BJ (cell line): ENCODE measurements at regions not wholly inside any gene's neighbourhood (a gene's known extent, or its start where the extent isn't known, plus 50 kb on each side); places are given as distances from the start of the nearest gene placed in this dataset.

Source experiments
- CTCF ChIA-PET: fragments of 350-600 bp; formaldehyde crosslinking; extraction: SDS; loops from one replicate; lab custom pipeline; 2021; ENCODE audit warnings: antibody characterized with exemption, inconsistent platforms; lab: Yijun Ruan, JAX
- POLR2A ChIA-PET: fragments of 300-600 bp; sonication (Branson Sonifier 250); formaldehyde crosslinking; extraction: SDS; loops from one replicate; lab custom pipeline; 2021; ENCODE audit warnings: antibody characterized with exemption; lab: Charles Lee
- DNase-seq: peaks from one replicate; pipeline ENCODE4 v3.0.0-alpha.2; 2011; ENCODE audit warnings: low read depth
- H3K27me3 ChIP-seq: 2 replicates; pipeline ENCODE4 v1.6.0; 2011; ENCODE audit warnings: low read length; ENCODE audit not compliant: control insufficient read depth, insufficient read depth
- H3K36me3 ChIP-seq: 2 replicates; pipeline ENCODE4 v1.5.1; 2011; ENCODE audit warnings: low read length; ENCODE audit not compliant: control insufficient read depth, insufficient read depth
- H3K4me3 ChIP-seq: 2 replicates; pipeline ENCODE4 v1.5.1; 2011; ENCODE audit warnings: low read depth, mild to moderate bottlenecking, control low read depth, low read length
- TF ChIP-seq, protein P1 (sequence below): IDR thresholded peaks from 2 replicates; pipeline ENCODE4 v1.5.1; 2011; ENCODE audit warnings: low read depth, mild to moderate bottlenecking, control low read depth, inconsistent platforms, low read length, moderate library complexity; ENCODE audit not compliant: insufficient read depth

DNA sequence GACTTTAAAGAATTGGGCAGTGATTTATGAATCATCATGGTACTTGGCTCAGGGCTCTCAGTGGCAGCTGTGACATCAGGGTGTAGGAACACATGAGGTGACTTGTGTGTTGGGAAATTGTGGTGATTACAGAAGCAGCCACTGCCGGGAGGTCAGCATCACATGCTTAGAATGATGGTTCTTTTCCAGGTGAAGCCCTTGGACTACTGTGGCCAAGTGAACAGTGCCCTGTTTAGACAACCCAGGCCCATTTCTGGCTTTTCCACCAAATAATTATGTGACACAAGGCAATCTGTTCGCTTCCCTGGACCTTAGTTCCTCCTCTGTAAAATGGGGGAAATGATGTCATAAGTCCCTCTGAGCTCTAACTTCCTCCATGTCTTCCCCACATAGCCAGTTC, 139.7 kb upstream of the ROPN1 start:
- TF ChIP-seq, protein P1, sequence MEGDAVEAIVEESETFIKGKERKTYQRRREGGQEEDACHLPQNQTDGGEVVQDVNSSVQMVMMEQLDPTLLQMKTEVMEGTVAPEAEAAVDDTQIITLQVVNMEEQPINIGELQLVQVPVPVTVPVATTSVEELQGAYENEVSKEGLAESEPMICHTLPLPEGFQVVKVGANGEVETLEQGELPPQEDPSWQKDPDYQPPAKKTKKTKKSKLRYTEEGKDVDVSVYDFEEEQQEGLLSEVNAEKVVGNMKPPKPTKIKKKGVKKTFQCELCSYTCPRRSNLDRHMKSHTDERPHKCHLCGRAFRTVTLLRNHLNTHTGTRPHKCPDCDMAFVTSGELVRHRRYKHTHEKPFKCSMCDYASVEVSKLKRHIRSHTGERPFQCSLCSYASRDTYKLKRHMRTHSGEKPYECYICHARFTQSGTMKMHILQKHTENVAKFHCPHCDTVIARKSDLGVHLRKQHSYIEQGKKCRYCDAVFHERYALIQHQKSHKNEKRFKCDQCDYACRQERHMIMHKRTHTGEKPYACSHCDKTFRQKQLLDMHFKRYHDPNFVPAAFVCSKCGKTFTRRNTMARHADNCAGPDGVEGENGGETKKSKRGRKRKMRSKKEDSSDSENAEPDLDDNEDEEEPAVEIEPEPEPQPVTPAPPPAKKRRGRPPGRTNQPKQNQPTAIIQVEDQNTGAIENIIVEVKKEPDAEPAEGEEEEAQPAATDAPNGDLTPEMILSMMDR: no peak
- ChIA-PET POLR2A (no interaction called here), CTCF (interaction anchor here (1.6 kb wide), 1 partner anchor 16 kb away, joined by 4 read pairs; no protein-coding TSS in a partner anchor)
- no peak for DNase-seq
- Histone ChIP-seq H3K27me3 (no peaks in the 10 kb centered on the region), H3K36me3 (no peaks in the 10 kb centered on the region), H3K4me3 (no peak overlapping the region)

DNA sequence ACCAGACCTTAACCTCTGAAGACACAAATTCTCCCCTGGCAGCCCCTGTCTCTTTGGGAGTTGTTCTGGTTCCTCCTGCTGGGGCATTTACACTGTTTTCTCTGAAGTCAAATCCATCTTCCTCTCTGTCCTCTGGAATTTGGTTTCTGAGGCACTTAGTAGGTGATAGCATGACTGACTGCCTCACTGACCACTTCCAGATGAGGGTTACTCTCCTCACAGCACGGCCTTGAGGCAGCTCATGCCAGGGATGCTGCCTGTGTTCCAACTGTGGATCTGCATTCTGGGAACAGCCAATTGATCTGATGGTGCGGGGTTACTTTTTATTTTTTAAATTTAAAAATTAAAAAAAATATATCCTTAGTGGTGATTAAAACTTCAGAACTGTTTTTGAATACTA, 140.9 kb upstream of the ROPN1 start:
- ChIA-PET CTCF (interaction anchor here (1.0 kb wide), 1 partner anchor 418 kb away, joined by 3 read pairs; no protein-coding TSS in a partner anchor), POLR2A (no interaction called here)
- Histone ChIP-seq H3K36me3 (no peaks in the 10 kb centered on the region), H3K4me3 (no peak overlapping the region), H3K27me3 (no peaks in the 10 kb centered on the region)
- TF ChIP-seq, protein P1: no peak
- no peak for DNase-seq

DNA sequence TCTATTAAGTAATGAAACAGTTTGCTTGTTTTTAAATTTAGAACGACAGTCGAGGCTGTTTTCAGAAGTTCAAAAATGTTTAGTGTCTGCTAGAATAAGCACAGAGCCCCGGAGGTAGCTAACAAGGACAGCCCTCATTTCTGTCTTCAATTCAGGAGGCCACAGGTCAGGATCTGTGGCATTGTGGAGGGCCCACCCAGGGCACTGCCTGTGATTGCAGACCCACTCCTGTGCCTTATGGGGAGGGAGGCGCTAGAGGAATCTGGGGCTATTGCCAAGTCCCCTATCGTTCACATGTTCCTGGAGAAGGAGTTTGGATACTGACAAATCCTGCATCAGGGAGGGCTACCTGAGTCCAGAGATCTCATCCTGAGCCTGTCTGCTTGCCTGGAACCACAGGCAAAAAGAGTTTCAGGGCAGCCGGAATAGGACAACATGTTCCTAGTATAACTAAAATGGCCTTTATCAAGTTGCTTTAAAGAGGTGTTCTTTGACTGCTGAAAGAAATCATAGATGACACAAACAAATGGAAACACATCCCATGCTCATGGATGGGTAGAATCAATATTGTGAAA, 141.5 kb upstream of the ROPN1 start:
- POLR2A ChIA-PET: no interaction called here
- Histone ChIP-seq H3K36me3 (no peaks in the 10 kb centered on the region), H3K27me3 (no peaks in the 10 kb centered on the region), H3K4me3 (no peak overlapping the region)
- TF ChIP-seq, protein P1: no peak
- CTCF ChIA-PET: no interaction called here
- no peak for DNase-seq

DNA sequence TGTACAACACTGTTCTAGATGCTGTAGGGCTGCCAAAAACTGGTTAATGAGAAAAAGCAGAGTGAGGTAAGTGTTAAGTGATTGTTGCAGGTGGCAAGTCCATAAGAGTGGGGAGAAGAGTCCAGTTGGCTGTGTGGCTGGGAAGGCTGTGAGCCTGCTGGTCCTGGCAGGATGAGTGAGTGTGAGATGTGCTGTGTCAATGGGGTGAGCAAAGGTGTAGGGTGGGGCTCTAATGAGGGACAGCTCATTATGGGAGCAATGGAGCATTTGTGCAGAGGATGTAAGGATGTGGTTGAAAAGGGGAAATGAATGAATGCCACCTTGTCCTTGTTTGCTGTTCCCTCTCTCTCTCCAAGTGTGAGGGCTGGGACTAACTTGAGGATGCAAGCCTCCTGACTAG, 145.3 kb upstream of the ROPN1 start:
- no peak for DNase-seq
- CTCF ChIA-PET: no interaction called here
- TF ChIP-seq, protein P1: no peak
- H3K36me3 ChIP-seq: no peaks in the 10 kb centered on the region
- no peak overlapping the region for H3K4me3 ChIP-seq
- H3K27me3 ChIP-seq: no peaks in the 10 kb centered on the region
- POLR2A ChIA-PET: no interaction called here

DNA sequence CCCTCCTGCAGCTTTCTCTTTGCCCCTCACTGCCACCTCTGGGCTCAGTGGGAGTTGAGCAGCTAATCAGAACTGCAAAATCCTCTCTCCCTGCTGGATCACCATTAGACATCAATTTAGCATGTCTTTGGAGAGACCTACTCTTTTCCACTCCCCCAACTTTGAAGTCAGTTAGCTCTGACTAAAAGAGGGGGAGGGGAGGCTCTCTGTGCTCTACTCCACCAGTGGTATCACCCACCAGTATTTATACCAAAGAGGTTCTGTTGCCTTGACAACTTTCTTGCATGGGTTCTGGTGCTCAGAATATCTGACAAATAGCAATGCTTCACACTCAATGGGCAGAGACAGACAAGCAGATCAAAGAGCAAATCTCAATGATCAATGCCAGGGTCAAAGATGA, 146.2 kb upstream of the ROPN1 start:
- ChIA-PET CTCF (no interaction called here), POLR2A (no interaction called here)
- H3K36me3 ChIP-seq: no peaks in the 10 kb centered on the region
- DNase-seq: no peak
- H3K27me3 ChIP-seq: no peaks in the 10 kb centered on the region
- TF ChIP-seq, protein P1: no peak
- H3K4me3 ChIP-seq: no peak overlapping the region
